ENCODE measurements at regions not wholly inside any gene's neighbourhood (a gene's known extent, or its start where the extent isn't known, plus 50 kb on each side); places are given as distances from the start of the nearest gene placed in this dataset.

GRCh38 chr13:64061649-64062048 lies 2646.0 kb upstream of the PCDH20 start:
- H3K36me3 ChIP-seq = no peaks in the 10 kb centered on the region
- TF ChIP-seq Cebpa-rat (IDR thresholded peaks at IDR 0.05) = no peak
- no peak overlapping the region for H3K4me3 ChIP-seq
- H3K27ac ChIP-seq = no peak overlapping the region
- peaks cover 0 to 21% (median 16%) of the 10 kb centered on the region in 10 experiments; a peak in 16 of 20 replicates for H3K4me1 ChIP-seq
- no peak overlapping the region for H3K9ac ChIP-seq
- H4K20me1 ChIP-seq = no peaks in the 10 kb centered on the region
- no peaks in the 10 kb centered on the region for H3K27me3 ChIP-seq
- H3K4me2 ChIP-seq = no peak overlapping the region
- H3K9me3 ChIP-seq (replicated peaks in 1 of 11) = peaks cover 0 to 6% (median 0%) of the 10 kb centered on the region in 11 experiments; a peak in 2 of 22 replicates

- TF ChIP-seq Cebpa-rat (IDR thresholded peaks at IDR 0.05) = no peak
- no peaks in the 10 kb centered on the region for H4K20me1 ChIP-seq
- peaks cover 4 to 61% (median 46%) of the 10 kb centered on the region in 10 experiments; a peak in 17 of 20 replicates for H3K4me1 ChIP-seq
- no peak overlapping the region; a peak in 1 of 20 replicates for H3K4me3 ChIP-seq
- H3K9me3 ChIP-seq (replicated peaks in 1 of 11) = peaks cover 0 to 13% (median 9%) of the 10 kb centered on the region in 11 experiments; a peak in 9 of 22 replicates
- no peaks in the 10 kb centered on the region for H3K36me3 ChIP-seq
- no peak overlapping the region for H3K9ac ChIP-seq
- peak overlapping the region in 10 of 11 experiments; percentile 16 to 81 (median 60); a peak in 17 of 22 replicates for H3K4me2 ChIP-seq
- H3K27me3 ChIP-seq = no peaks in the 10 kb centered on the region
- H3K27ac ChIP-seq = no peak overlapping the region
These were observed 2641.8 kb upstream of the PCDH20 start for GRCh38 chr13:64057372-64058020.

GRCh38 chr13:64054321-64054720 lies 2638.7 kb upstream of the PCDH20 start:
- Histone ChIP-seq H3K36me3 (no peaks in the 10 kb centered on the region), H3K4me2 (peak overlapping the region in 9 of 11 experiments; percentile 11 to 67 (median 49); a peak in 17 of 22 replicates), H3K4me1 (peaks cover 4 to 65% (median 49%) of the 10 kb centered on the region in 10 experiments; a peak in 17 of 20 replicates), H3K9me3 (replicated peaks in 1 of 11) (peaks cover 0 to 21% (median 16%) of the 10 kb centered on the region in 11 experiments; a peak in 11 of 22 replicates), H3K4me3 (no peak overlapping the region; a peak in 1 of 20 replicates), H3K27ac (peak overlapping the region in 1 of 11 experiments; percentile 25; a peak in 2 of 22 replicates), H3K9ac (no peak overlapping the region), H4K20me1 (no peaks in the 10 kb centered on the region), H3K27me3 (no peaks in the 10 kb centered on the region)
- TF ChIP-seq Cebpa-rat (IDR thresholded peaks at IDR 0.05) = no peak

GRCh38 chr13:64052521-64052920 lies 2636.9 kb upstream of the PCDH20 start:
- Histone ChIP-seq H3K27ac (0 out of 22 replicates have a peak overlapping the region, but pooled peaks of 1 of the 11 experiments have one; percentile 25), H3K36me3 (no peaks in the 10 kb centered on the region), H4K20me1 (no peaks in the 10 kb centered on the region), H3K9ac (no peak overlapping the region), H3K27me3 (no peaks in the 10 kb centered on the region), H3K4me2 (peak overlapping the region in 7 of 11 experiments; percentile 4 to 67 (median 52); a peak in 12 of 22 replicates), H3K9me3 (replicated peaks in 1 of 11) (peaks cover 0 to 21% (median 16%) of the 10 kb centered on the region in 11 experiments; a peak in 11 of 22 replicates), H3K4me1 (peaks cover 4 to 53% (median 43%) of the 10 kb centered on the region in 10 experiments; a peak in 17 of 20 replicates), H3K4me3 (no peak overlapping the region)
- no peak for TF ChIP-seq Cebpa-rat (IDR thresholded peaks at IDR 0.05)

GRCh38 chr13:64051278-64051677 lies 2635.6 kb upstream of the PCDH20 start:
- no peaks in the 10 kb centered on the region for H4K20me1 ChIP-seq
- no peak for TF ChIP-seq Cebpa-rat (IDR thresholded peaks at IDR 0.05)
- H3K4me1 ChIP-seq = peaks cover 4 to 40% (median 32%) of the 10 kb centered on the region in 10 experiments; a peak in 16 of 20 replicates
- no peak overlapping the region for H3K9ac ChIP-seq
- peaks cover 0 to 21% (median 16%) of the 10 kb centered on the region in 11 experiments; a peak in 11 of 22 replicates for H3K9me3 ChIP-seq (replicated peaks in 1 of 11)
- H3K27me3 ChIP-seq = no peaks in the 10 kb centered on the region
- H3K36me3 ChIP-seq = no peaks in the 10 kb centered on the region
- H3K4me2 ChIP-seq = no peak overlapping the region
- H3K4me3 ChIP-seq = no peak overlapping the region
- H3K27ac ChIP-seq = no peak overlapping the region

- Histone ChIP-seq H4K20me1 (no peaks in the 10 kb centered on the region), H3K36me3 (no peaks in the 10 kb centered on the region), H3K4me3 (no peak overlapping the region), H3K4me2 (no peak overlapping the region), H3K9ac (no peak overlapping the region), H3K4me1 (no peaks in the 10 kb centered on the region), H3K9me3 (replicated peaks in 1 of 11) (no peaks in the 10 kb centered on the region), H3K27ac (no peak overlapping the region), H3K27me3 (no peaks in the 10 kb centered on the region)
- no peak for TF ChIP-seq Cebpa-rat (IDR thresholded peaks at IDR 0.05)
These were observed 2625.6 kb upstream of the PCDH20 start for GRCh38 chr13:64041296-64041695.

- Histone ChIP-seq H3K4me1 (no peaks in the 10 kb centered on the region), H3K4me2 (no peak overlapping the region), H3K27ac (no peak overlapping the region), H3K27me3 (no peaks in the 10 kb centered on the region), H3K9me3 (replicated peaks in 1 of 11) (no peaks in the 10 kb centered on the region), H3K4me3 (no peak overlapping the region), H3K9ac (no peak overlapping the region), H3K36me3 (no peaks in the 10 kb centered on the region), H4K20me1 (no peaks in the 10 kb centered on the region)
- TF ChIP-seq Cebpa-rat (IDR thresholded peaks at IDR 0.05) = no peak
These were observed 2618.3 kb upstream of the PCDH20 start for GRCh38 chr13:64033921-64034320.

- Histone ChIP-seq H3K9me3 (replicated peaks in 1 of 11) (no peaks in the 10 kb centered on the region), H3K4me3 (no peak overlapping the region), H3K27ac (no peak overlapping the region), H4K20me1 (no peaks in the 10 kb centered on the region), H3K36me3 (no peaks in the 10 kb centered on the region), H3K4me1 (no peaks in the 10 kb centered on the region), H3K4me2 (no peak overlapping the region), H3K9ac (no peak overlapping the region), H3K27me3 (no peaks in the 10 kb centered on the region)
- no peak for TF ChIP-seq Cebpa-rat (IDR thresholded peaks at IDR 0.05)
These were observed 2613.9 kb upstream of the PCDH20 start for GRCh38 chr13:64029343-64030093.

GRCh38 chr13:64028551-64028950 lies 2612.9 kb upstream of the PCDH20 start:
- Histone ChIP-seq H3K4me3 (no peak overlapping the region), H3K9me3 (replicated peaks in 1 of 11) (no peaks in the 10 kb centered on the region), H3K36me3 (no peaks in the 10 kb centered on the region), H3K4me2 (no peak overlapping the region), H4K20me1 (no peaks in the 10 kb centered on the region), H3K4me1 (no peaks in the 10 kb centered on the region), H3K27ac (no peak overlapping the region), H3K27me3 (no peaks in the 10 kb centered on the region), H3K9ac (no peak overlapping the region)
- no peak for TF ChIP-seq Cebpa-rat (IDR thresholded peaks at IDR 0.05)
